Hepatocyte (in vitro differentiated cells): ENCODE measurements at regions not wholly inside any gene's neighbourhood (a gene's known extent, or its start where the extent isn't known, plus 50 kb on each side); places are given as distances from the start of the nearest gene placed in this dataset.

Source experiments
- DNase-seq: peaks from one replicate; pipeline ENCODE4 v3.0.0-alpha.2; 2016; ENCODE audit warnings: low spot score
- H2AFZ ChIP-seq: fragments of 200-600 bp; sonication (generic); 2 replicates; pipeline ENCODE4 v1.6.0; 2016; ENCODE audit warnings: antibody characterized with exemption, mild to moderate bottlenecking
- H3K27ac ChIP-seq: fragments of 200-600 bp; sonication (generic); 2 replicates; pipeline ENCODE4 v1.5.1; 2016; ENCODE audit warnings: mild to moderate bottlenecking
- H3K27me3 ChIP-seq: fragments of 200-600 bp; sonication (generic); 2 replicates; pipeline ENCODE4 v1.6.1; 2016
- H3K36me3 ChIP-seq: fragments of 200-600 bp; sonication (generic); replicated peaks from 2 replicates; pipeline ENCODE4 v1.5.1; 2016; ENCODE audit warnings: low read depth; ENCODE audit not compliant: insufficient read depth
- H3K4me1 ChIP-seq: fragments of 200-600 bp; sonication (generic); 2 replicates; pipeline ENCODE4 v1.5.1; 2016; ENCODE audit warnings: mild to moderate bottlenecking, moderate library complexity; ENCODE audit not compliant: insufficient read depth
- H3K4me2 ChIP-seq: fragments of 200-600 bp; sonication (generic); 2 replicates; pipeline ENCODE4 v1.6.0; 2016
- H3K4me3 ChIP-seq: fragments of 200-600 bp; sonication (generic); 2 replicates; pipeline ENCODE4 v1.5.1; 2016; ENCODE audit warnings: mild to moderate bottlenecking
- H3K79me2 ChIP-seq: fragments of 200-600 bp; sonication (generic); 2 replicates; pipeline ENCODE4 v1.6.0; 2017; ENCODE audit warnings: mild to moderate bottlenecking
- H3K9me2 ChIP-seq: fragments of 200-600 bp; sonication (generic); replicated peaks from 2 replicates; pipeline ENCODE4 v1.6.0; 2017; ENCODE audit warnings: mild to moderate bottlenecking; ENCODE audit not compliant: insufficient read depth
- H3K9me3 ChIP-seq: fragments of 200-600 bp; sonication (generic); 2 replicates; pipeline ENCODE4 v1.5.1; 2016; ENCODE audit warnings: low read depth, mild to moderate bottlenecking
- H4K20me1 ChIP-seq: fragments of 200-600 bp; sonication (generic); 2 replicates; pipeline ENCODE4 v1.6.0; 2016; ENCODE audit warnings: mild to moderate bottlenecking; ENCODE audit not compliant: insufficient read depth, poor library complexity, severe bottlenecking
- CTCF ChIP-seq: fragments of 200-600 bp; sonication (generic); IDR thresholded peaks from 2 replicates; pipeline ENCODE4 v1.5.1; 2016; ENCODE audit warnings: antibody characterized with exemption, mild to moderate bottlenecking; ENCODE audit not compliant: poor library complexity
- EZH2 ChIP-seq: fragments of 200-600 bp; sonication (generic); IDR thresholded peaks from 2 replicates; pipeline ENCODE4 v1.6.1; 2016; ENCODE audit warnings: antibody characterized with exemption, mild to moderate bottlenecking, borderline replicate concordance
- EZH2phosphoT487 ChIP-seq: fragments of 200-600 bp; sonication (generic); IDR thresholded peaks from one replicate; pipeline ENCODE4 v1.6.1; 2018; ENCODE audit warnings: antibody characterized with exemption, mild to moderate bottlenecking, low read depth, moderate library complexity; ENCODE audit not compliant: unreplicated experiment, severe bottlenecking
- WGBS: methylation state at CpG from one replicate; pipeline ENCODE4 v1.1.6; 2016; ENCODE audit warnings: low lambda C conversion rate; ENCODE audit errors: missing lambda C conversion rate; 5-methylcytosine and 5-hydroxymethylcytosine counted together

GRCh38 chr2:64770137-64770780 lies 116.5 kb upstream of the SERTAD2 start:
- peak overlapping the region; percentile 98 for H3K27ac ChIP-seq
- H3K4me2 ChIP-seq: peak overlapping the region; percentile 76
- peaks cover 30% of the 10 kb centered on the region for H3K4me1 ChIP-seq
- no peaks in the 10 kb centered on the region for H3K9me3 ChIP-seq
- 25% methylated on average over 2 of the region's 2 CpGs for WGBS
- no peak for TF ChIP-seq EZH2phosphoT487
- no peak for TF ChIP-seq CTCF
- TF ChIP-seq EZH2: no peak
- no peak overlapping the region for H3K4me3 ChIP-seq
- DNase-seq: no peak
- H3K36me3 ChIP-seq: no peaks in the 10 kb centered on the region
- no peaks in the 10 kb centered on the region for H3K27me3 ChIP-seq
- no peaks in the 10 kb centered on the region for H3K9me2 ChIP-seq
- no peaks in the 10 kb centered on the region for H3K79me2 ChIP-seq
- no peak overlapping the region for H2AFZ ChIP-seq
- no peaks in the 10 kb centered on the region for H4K20me1 ChIP-seq

GRCh38 chr2:64770781-64771334 lies 117.1 kb upstream of the SERTAD2 start:
- no peaks in the 10 kb centered on the region for H3K27me3 ChIP-seq
- peak overlapping the region; percentile 98 for H3K27ac ChIP-seq
- no peaks in the 10 kb centered on the region for H4K20me1 ChIP-seq
- TF ChIP-seq CTCF: no peak
- TF ChIP-seq EZH2: no peak
- no peak for TF ChIP-seq EZH2phosphoT487
- H3K4me2 ChIP-seq: peak overlapping the region; percentile 32
- peaks cover 30% of the 10 kb centered on the region for H3K4me1 ChIP-seq
- WGBS: 56% methylated on average over 5 of the region's 5 CpGs
- no peaks in the 10 kb centered on the region for H3K36me3 ChIP-seq
- H2AFZ ChIP-seq: no peak overlapping the region
- H3K9me3 ChIP-seq: no peaks in the 10 kb centered on the region
- no peak overlapping the region for H3K4me3 ChIP-seq
- H3K79me2 ChIP-seq: no peaks in the 10 kb centered on the region
- no peaks in the 10 kb centered on the region for H3K9me2 ChIP-seq
- peak; percentile 62 for DNase-seq

- no peaks in the 10 kb centered on the region for H3K9me3 ChIP-seq
- H3K27me3 ChIP-seq: no peaks in the 10 kb centered on the region
- no peak for TF ChIP-seq EZH2
- TF ChIP-seq CTCF: no peak
- TF ChIP-seq EZH2phosphoT487: no peak
- 84% methylated on average over 1 of the region's 1 CpG for WGBS
- H3K4me3 ChIP-seq: no peak overlapping the region
- no peaks in the 10 kb centered on the region for H4K20me1 ChIP-seq
- H3K4me2 ChIP-seq: no peak overlapping the region
- H3K36me3 ChIP-seq: no peaks in the 10 kb centered on the region
- H2AFZ ChIP-seq: no peak overlapping the region
- no peak overlapping the region for H3K27ac ChIP-seq
- no peaks in the 10 kb centered on the region for H3K9me2 ChIP-seq
- H3K4me1 ChIP-seq: peaks cover 29% of the 10 kb centered on the region
- no peaks in the 10 kb centered on the region for H3K79me2 ChIP-seq
- no peak for DNase-seq
Observed at GRCh38 chr2:64771737-64772136, 118.0 kb upstream of the SERTAD2 start.
